ENCODE measurements at regions not wholly inside any gene's neighbourhood (a gene's known extent, or its start where the extent isn't known, plus 50 kb on each side); places are given as distances from the start of the nearest gene placed in this dataset.

- DNase-seq: no peak
- Histone ChIP-seq H3K79me1 (replicated peaks; ENCODE audit: low read length, poor library complexity, severe bottlenecking) (peaks cover 13% of the 10 kb centered on the region), H4K8ac (ENCODE audit: low read length) (no peak overlapping the region)
These were observed 459.6 kb upstream of the RGS6 start for GRCh38 chr14:71472356-71473340.

GRCh38 chr14:71473843-71474242, 458.4 kb upstream of the RGS6 start:
- 95% methylated on average over 2 of the region's 2 CpGs for WGBS
- Histone ChIP-seq H4K91ac (ENCODE audit: low read length) (no peak overlapping the region), H2BK12ac (ENCODE audit: low read length in 2 of 2) (no peak overlapping the region)

More at GRCh38 chr14:71472356-71473340, 459.6 kb upstream of the RGS6 start:
- Histone ChIP-seq H3K18ac (ENCODE audit: low read depth in 1 of 2, low read length in 2 of 2) (no peak overlapping the region), H3K9me3 (ENCODE audit: control insufficient read depth, low read length) (no peaks in the 10 kb centered on the region), H3K4me3 (ENCODE audit: insufficient read depth in 1 of 2, low read depth in 1 of 2, low read length in 2 of 2) (no peak overlapping the region), H3K14ac (ENCODE audit: low read length in 2 of 2) (no peak overlapping the region), H3K27ac (ENCODE audit: low read length, poor library complexity, severe bottlenecking) (no peak overlapping the region), H3K4me1 (ENCODE audit: control insufficient read depth, insufficient read depth, low read depth, low read length) (no peaks in the 10 kb centered on the region), H2BK12ac (ENCODE audit: low read length in 2 of 2) (no peak overlapping the region), H2AFZ (ENCODE audit: low read depth, low read length) (no peak overlapping the region), H2BK15ac (ENCODE audit: low read depth, poor library complexity, severe bottlenecking) (no peak overlapping the region), H3K23ac (ENCODE audit: low read length in 2 of 2) (no peak overlapping the region), H3K9ac (ENCODE audit: low read length) (no peak overlapping the region), H2BK120ac (ENCODE audit: low read depth, low read length) (no peak overlapping the region), H3K4me2 (ENCODE audit: low read length, poor library complexity, severe bottlenecking) (no peak overlapping the region), H3K36me3 (ENCODE audit: control insufficient read depth in 1 of 2, insufficient read depth in 2 of 2, low read depth in 1 of 2, low read length in 2 of 2) (no peaks in the 10 kb centered on the region), H3K27me3 (ENCODE audit: control insufficient read depth in 1 of 2, insufficient read depth in 1 of 2, low read length in 2 of 2) (no peaks in the 10 kb centered on the region), H4K91ac (ENCODE audit: low read length) (no peak overlapping the region), H2BK5ac (ENCODE audit: low read depth, low read length, poor library complexity, severe bottlenecking) (no peak overlapping the region), H2AK5ac (ENCODE audit: low read length, severe bottlenecking) (no peak overlapping the region), H3K4ac (ENCODE audit: low read depth in 1 of 2, low read length in 2 of 2) (no peak overlapping the region)
- WGBS: 93% methylated on average over 3 of the region's 4 CpGs

GRCh38 chr14:71474301-71475265, 457.6 kb upstream of the RGS6 start:
- Histone ChIP-seq H4K91ac (ENCODE audit: low read length) (no peak overlapping the region), H3K4ac (ENCODE audit: low read depth in 1 of 2, low read length in 2 of 2) (no peak overlapping the region), H2BK15ac (ENCODE audit: low read depth, poor library complexity, severe bottlenecking) (no peak overlapping the region), H3K27ac (ENCODE audit: low read length, poor library complexity, severe bottlenecking) (no peak overlapping the region), H2BK120ac (ENCODE audit: low read depth, low read length) (no peak overlapping the region), H3K36me3 (ENCODE audit: control insufficient read depth in 1 of 2, insufficient read depth in 2 of 2, low read depth in 1 of 2, low read length in 2 of 2) (no peaks in the 10 kb centered on the region), H3K9me3 (ENCODE audit: control insufficient read depth, low read length) (no peaks in the 10 kb centered on the region), H2AFZ (ENCODE audit: low read depth, low read length) (no peak overlapping the region), H2BK12ac (ENCODE audit: low read length in 2 of 2) (no peak overlapping the region), H3K27me3 (ENCODE audit: control insufficient read depth in 1 of 2, insufficient read depth in 1 of 2, low read length in 2 of 2) (no peaks in the 10 kb centered on the region), H2BK5ac (ENCODE audit: low read depth, low read length, poor library complexity, severe bottlenecking) (no peak overlapping the region), H3K23ac (ENCODE audit: low read length in 2 of 2) (no peak overlapping the region), H3K14ac (ENCODE audit: low read length in 2 of 2) (no peak overlapping the region), H3K18ac (ENCODE audit: low read depth in 1 of 2, low read length in 2 of 2) (no peak overlapping the region), H2AK5ac (ENCODE audit: low read length, severe bottlenecking) (no peak overlapping the region), H4K8ac (ENCODE audit: low read length) (no peak overlapping the region), H3K4me2 (ENCODE audit: low read length, poor library complexity, severe bottlenecking) (no peak overlapping the region), H3K4me1 (ENCODE audit: control insufficient read depth, insufficient read depth, low read depth, low read length) (no peaks in the 10 kb centered on the region), H3K9ac (ENCODE audit: low read length) (no peak overlapping the region), H3K79me1 (replicated peaks; ENCODE audit: low read length, poor library complexity, severe bottlenecking) (peaks cover 10% of the 10 kb centered on the region), H3K4me3 (ENCODE audit: insufficient read depth in 1 of 2, low read depth in 1 of 2, low read length in 2 of 2) (no peak overlapping the region)
- WGBS: 89% methylated on average over 2 of the region's 4 CpGs
- no peak for DNase-seq

More at GRCh38 chr14:71473843-71474242, 458.4 kb upstream of the RGS6 start:
- no peak overlapping the region for H2BK15ac ChIP-seq (ENCODE audit: low read depth, poor library complexity, severe bottlenecking)
- no peak overlapping the region for H2AFZ ChIP-seq (ENCODE audit: low read depth, low read length)
- no peaks in the 10 kb centered on the region for H3K36me3 ChIP-seq (ENCODE audit: control insufficient read depth in 1 of 2, insufficient read depth in 2 of 2, low read depth in 1 of 2, low read length in 2 of 2)
- no peak overlapping the region for H2AK5ac ChIP-seq (ENCODE audit: low read length, severe bottlenecking)
- no peak overlapping the region for H3K4ac ChIP-seq (ENCODE audit: low read depth in 1 of 2, low read length in 2 of 2)
- no peak overlapping the region for H3K4me2 ChIP-seq (ENCODE audit: low read length, poor library complexity, severe bottlenecking)
- no peaks in the 10 kb centered on the region for H3K27me3 ChIP-seq (ENCODE audit: control insufficient read depth in 1 of 2, insufficient read depth in 1 of 2, low read length in 2 of 2)
- no peaks in the 10 kb centered on the region for H3K4me1 ChIP-seq (ENCODE audit: control insufficient read depth, insufficient read depth, low read depth, low read length)
- H3K9ac ChIP-seq (ENCODE audit: low read length): no peak overlapping the region
- no peak overlapping the region for H3K4me3 ChIP-seq (ENCODE audit: insufficient read depth in 1 of 2, low read depth in 1 of 2, low read length in 2 of 2)
- no peak overlapping the region for H4K8ac ChIP-seq (ENCODE audit: low read length)
- H3K9me3 ChIP-seq (ENCODE audit: control insufficient read depth, low read length): no peaks in the 10 kb centered on the region
- no peak overlapping the region for H2BK5ac ChIP-seq (ENCODE audit: low read depth, low read length, poor library complexity, severe bottlenecking)
- H2BK120ac ChIP-seq (ENCODE audit: low read depth, low read length): no peak overlapping the region
- no peak for DNase-seq
- peaks cover 10% of the 10 kb centered on the region for H3K79me1 ChIP-seq (replicated peaks; ENCODE audit: low read length, poor library complexity, severe bottlenecking)
- no peak overlapping the region for H3K23ac ChIP-seq (ENCODE audit: low read length in 2 of 2)
- H3K14ac ChIP-seq (ENCODE audit: low read length in 2 of 2): no peak overlapping the region
- no peak overlapping the region for H3K18ac ChIP-seq (ENCODE audit: low read depth in 1 of 2, low read length in 2 of 2)
- no peak overlapping the region for H3K27ac ChIP-seq (ENCODE audit: low read length, poor library complexity, severe bottlenecking)

GRCh38 chr14:71475916-71476315, 456.3 kb upstream of the RGS6 start:
- Histone ChIP-seq H2BK12ac (ENCODE audit: low read length in 2 of 2) (no peak overlapping the region), H3K9ac (ENCODE audit: low read length) (no peak overlapping the region), H3K79me1 (replicated peaks; ENCODE audit: low read length, poor library complexity, severe bottlenecking) (peaks cover 10% of the 10 kb centered on the region), H2BK120ac (ENCODE audit: low read depth, low read length) (no peak overlapping the region), H4K8ac (ENCODE audit: low read length) (no peak overlapping the region), H3K27ac (ENCODE audit: low read length, poor library complexity, severe bottlenecking) (no peak overlapping the region), H2BK5ac (ENCODE audit: low read depth, low read length, poor library complexity, severe bottlenecking) (no peak overlapping the region), H3K27me3 (ENCODE audit: control insufficient read depth in 1 of 2, insufficient read depth in 1 of 2, low read length in 2 of 2) (no peaks in the 10 kb centered on the region), H2BK15ac (ENCODE audit: low read depth, poor library complexity, severe bottlenecking) (no peak overlapping the region), H3K18ac (ENCODE audit: low read depth in 1 of 2, low read length in 2 of 2) (no peak overlapping the region), H3K4me2 (ENCODE audit: low read length, poor library complexity, severe bottlenecking) (no peak overlapping the region), H3K9me3 (ENCODE audit: control insufficient read depth, low read length) (no peaks in the 10 kb centered on the region), H3K23ac (ENCODE audit: low read length in 2 of 2) (no peak overlapping the region), H3K4me1 (ENCODE audit: control insufficient read depth, insufficient read depth, low read depth, low read length) (no peaks in the 10 kb centered on the region), H3K4ac (ENCODE audit: low read depth in 1 of 2, low read length in 2 of 2) (no peak overlapping the region), H4K91ac (ENCODE audit: low read length) (no peak overlapping the region), H2AFZ (ENCODE audit: low read depth, low read length) (no peak overlapping the region), H3K14ac (ENCODE audit: low read length in 2 of 2) (no peak overlapping the region), H3K36me3 (ENCODE audit: control insufficient read depth in 1 of 2, insufficient read depth in 2 of 2, low read depth in 1 of 2, low read length in 2 of 2) (no peaks in the 10 kb centered on the region), H3K4me3 (ENCODE audit: insufficient read depth in 1 of 2, low read depth in 1 of 2, low read length in 2 of 2) (no peak overlapping the region), H2AK5ac (ENCODE audit: low read length, severe bottlenecking) (no peak overlapping the region)
- peak; percentile 13 for DNase-seq
- WGBS: 31% methylated on average over 5 of the region's 5 CpGs

Measured in mesenchymal stem cell (in vitro differentiated cells and primary cell).